Fibroblast of pulmonary artery (primary cell): ENCODE measurements at regions not wholly inside any gene's neighbourhood (a gene's known extent, or its start where the extent isn't known, plus 50 kb on each side); places are given as distances from the start of the nearest gene placed in this dataset.

Source experiments
- DNase-seq: peaks from one replicate; pipeline ENCODE4 v3.0.0-alpha.2; 2010; ENCODE audit warnings: low read depth
- H3K4me3 ChIP-seq: replicated peaks from 2 replicates; pipeline ENCODE4 v1.5.1; 2011; ENCODE audit warnings: low read depth, mild to moderate bottlenecking, control low read depth, low read length, moderate library complexity
- TF ChIP-seq, protein P1 (sequence below): IDR thresholded peaks from 2 replicates; pipeline ENCODE4 v1.5.1; 2011; ENCODE audit warnings: mild to moderate bottlenecking, control low read depth, low read length, inconsistent platforms; ENCODE audit errors: missing control alignments

- TF ChIP-seq, protein P1, sequence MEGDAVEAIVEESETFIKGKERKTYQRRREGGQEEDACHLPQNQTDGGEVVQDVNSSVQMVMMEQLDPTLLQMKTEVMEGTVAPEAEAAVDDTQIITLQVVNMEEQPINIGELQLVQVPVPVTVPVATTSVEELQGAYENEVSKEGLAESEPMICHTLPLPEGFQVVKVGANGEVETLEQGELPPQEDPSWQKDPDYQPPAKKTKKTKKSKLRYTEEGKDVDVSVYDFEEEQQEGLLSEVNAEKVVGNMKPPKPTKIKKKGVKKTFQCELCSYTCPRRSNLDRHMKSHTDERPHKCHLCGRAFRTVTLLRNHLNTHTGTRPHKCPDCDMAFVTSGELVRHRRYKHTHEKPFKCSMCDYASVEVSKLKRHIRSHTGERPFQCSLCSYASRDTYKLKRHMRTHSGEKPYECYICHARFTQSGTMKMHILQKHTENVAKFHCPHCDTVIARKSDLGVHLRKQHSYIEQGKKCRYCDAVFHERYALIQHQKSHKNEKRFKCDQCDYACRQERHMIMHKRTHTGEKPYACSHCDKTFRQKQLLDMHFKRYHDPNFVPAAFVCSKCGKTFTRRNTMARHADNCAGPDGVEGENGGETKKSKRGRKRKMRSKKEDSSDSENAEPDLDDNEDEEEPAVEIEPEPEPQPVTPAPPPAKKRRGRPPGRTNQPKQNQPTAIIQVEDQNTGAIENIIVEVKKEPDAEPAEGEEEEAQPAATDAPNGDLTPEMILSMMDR, result no peak
- no peak overlapping the region for H3K4me3 ChIP-seq
These were observed 1385.0 kb downstream of the BRD1 start for GRCh38 chr22:48442663-48443062.

DNA sequence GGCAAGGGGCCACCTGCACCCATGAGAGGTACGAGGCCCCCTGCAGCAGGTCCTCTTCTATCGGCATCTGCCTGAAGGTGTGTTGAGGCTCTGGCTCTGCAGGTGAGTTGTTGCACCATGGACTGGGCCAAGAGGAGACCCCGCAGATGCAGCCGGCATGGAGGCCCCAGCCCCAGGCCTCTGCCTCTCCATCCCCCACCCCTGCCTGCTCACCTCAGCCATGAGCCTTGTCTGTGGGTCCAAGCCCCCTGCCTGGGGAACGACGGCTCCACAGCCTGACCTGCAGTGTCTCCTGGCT, 1386.2 kb downstream of the BRD1 start:
- no peak for DNase-seq
- TF ChIP-seq, protein P1, result no peak
- H3K4me3 ChIP-seq, result no peak overlapping the region

More at GRCh38 chr22:48442663-48443062, 1385.0 kb downstream of the BRD1 start:
- no peak for DNase-seq

GRCh38 chr22:48440673-48441552, 1386.8 kb downstream of the BRD1 start:
- DNase-seq, result no peak
- no peak overlapping the region for H3K4me3 ChIP-seq
- TF ChIP-seq, protein P1, result no peak

- DNase-seq, result no peak
- no peak overlapping the region for H3K4me3 ChIP-seq
- TF ChIP-seq, protein P1, result no peak
These were observed 1387.5 kb downstream of the BRD1 start for GRCh38 chr22:48440176-48440575.

- TF ChIP-seq, protein P1, result no peak
- no peak overlapping the region for H3K4me3 ChIP-seq
- DNase-seq, result no peak
These were observed 1388.0 kb downstream of the BRD1 start for GRCh38 chr22:48439560-48440135.

DNA sequence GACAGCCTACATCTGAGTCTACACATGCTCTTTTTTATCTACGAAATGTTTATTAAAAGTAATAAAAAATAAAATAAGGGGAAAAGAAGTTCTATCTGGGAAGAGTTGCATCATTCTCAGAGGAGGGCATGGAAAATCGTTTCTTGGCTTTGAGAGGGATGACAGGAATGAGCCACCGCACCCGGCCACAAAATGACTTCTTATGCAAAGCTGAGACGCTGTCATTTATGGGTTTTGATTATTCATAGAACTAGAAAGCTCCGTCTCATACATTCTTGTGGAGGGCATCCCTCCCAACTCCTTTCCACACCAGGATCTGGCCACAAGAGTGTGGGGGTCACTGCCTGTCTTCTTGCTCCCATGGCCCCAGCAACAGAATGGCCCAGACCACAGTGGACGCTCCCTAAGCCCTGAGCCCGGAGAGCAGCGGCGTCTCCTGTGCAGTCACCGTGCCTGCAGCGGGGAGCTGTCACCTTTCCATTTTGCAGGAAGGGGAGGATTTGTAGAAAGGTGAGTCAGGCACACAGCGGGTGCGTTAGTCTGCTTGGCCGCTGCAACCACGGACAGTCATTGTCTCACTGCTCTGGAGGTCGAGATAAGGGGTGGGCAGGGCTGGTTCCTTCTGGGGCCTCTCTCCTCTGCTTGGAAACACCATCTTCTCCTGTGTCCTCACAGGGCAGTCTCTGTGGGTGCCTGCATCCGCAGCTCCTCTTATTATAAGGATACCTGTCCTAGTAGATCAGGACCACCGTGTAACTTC, 1388.7 kb downstream of the BRD1 start:
- TF ChIP-seq, protein P1, result no peak
- no peak for DNase-seq
- no peak overlapping the region for H3K4me3 ChIP-seq
